ENCODE measurements at regions not wholly inside any gene's neighbourhood (a gene's known extent, or its start where the extent isn't known, plus 50 kb on each side); places are given as distances from the start of the nearest gene placed in this dataset.
A peak's percentile ranks its signal among the peaks of the same experiment; 100 is the strongest.

- H2AFZ ChIP-seq (ENCODE audit: low read length) = no peak overlapping the region
- no peaks in the 10 kb centered on the region for H3K79me2 ChIP-seq (ENCODE audit: control insufficient read depth, insufficient read depth, low read length)
- H3K27ac ChIP-seq (ENCODE audit: insufficient read depth, low read length) = no peak overlapping the region
- H3K4me3 ChIP-seq (replicated peaks in 1 of 4; ENCODE audit: control extremely low read depth in 1 of 4, insufficient read depth in 1 of 4, low read depth in 3 of 4, low read length in 4 of 4) = no peak overlapping the region
- H3K9ac ChIP-seq (ENCODE audit: insufficient read depth, low read length) = no peak overlapping the region
- no peaks in the 10 kb centered on the region for H3K4me1 ChIP-seq (ENCODE audit: control insufficient read depth, extremely low read depth, insufficient read depth, low read length)
- no peaks in the 10 kb centered on the region for H4K20me1 ChIP-seq (ENCODE audit: control insufficient read depth, extremely low read depth, insufficient read depth, low read length)
- no peak for TF ChIP-seq CTCF (conservative IDR thresholded peaks at IDR 0.05 in 1 of 2, IDR thresholded peaks at IDR 0.05 in 1 of 2; ENCODE audit: low read depth in 1 of 2, low read length in 2 of 2)
- TF ChIP-seq EZH2 (IDR thresholded peaks at IDR 0.05; ENCODE audit: low read length, missing control alignments) = no peak
- H3K9me3 ChIP-seq (ENCODE audit: control insufficient read depth, insufficient read depth, low read depth, low read length) = no peaks in the 10 kb centered on the region
- no peak overlapping the region for H3K4me2 ChIP-seq (ENCODE audit: extremely low read depth, insufficient read depth, low read length)
- no peaks in the 10 kb centered on the region for H3K36me3 ChIP-seq (ENCODE audit: control insufficient read depth, insufficient read depth, low read length)
- DNase-seq (ENCODE audit: low read depth in 2 of 2) = no peak
- peaks cover 9% of the 10 kb centered on the region for H3K27me3 ChIP-seq (ENCODE audit: control insufficient read depth, insufficient read depth, low read length)
Observed at GRCh38 chr4:153084224-153084979, 119.8 kb upstream of the TRIM2 start.

GRCh38 chr4:153084980-153085630 lies 119.1 kb upstream of the TRIM2 start:
- H3K4me3 ChIP-seq (replicated peaks in 1 of 4; ENCODE audit: control extremely low read depth in 1 of 4, insufficient read depth in 1 of 4, low read depth in 3 of 4, low read length in 4 of 4) = no peak overlapping the region
- H3K4me2 ChIP-seq (ENCODE audit: extremely low read depth, insufficient read depth, low read length) = no peak overlapping the region
- H3K36me3 ChIP-seq (ENCODE audit: control insufficient read depth, insufficient read depth, low read length) = no peaks in the 10 kb centered on the region
- no peak overlapping the region for H3K9ac ChIP-seq (ENCODE audit: insufficient read depth, low read length)
- no peaks in the 10 kb centered on the region for H3K79me2 ChIP-seq (ENCODE audit: control insufficient read depth, insufficient read depth, low read length)
- no peaks in the 10 kb centered on the region for H3K9me3 ChIP-seq (ENCODE audit: control insufficient read depth, insufficient read depth, low read depth, low read length)
- no peaks in the 10 kb centered on the region for H4K20me1 ChIP-seq (ENCODE audit: control insufficient read depth, extremely low read depth, insufficient read depth, low read length)
- no peak overlapping the region for H2AFZ ChIP-seq (ENCODE audit: low read length)
- peak; percentile 94 to 98 for TF ChIP-seq CTCF (conservative IDR thresholded peaks at IDR 0.05 in 1 of 2, IDR thresholded peaks at IDR 0.05 in 1 of 2; ENCODE audit: low read depth in 1 of 2, low read length in 2 of 2)
- no peak for TF ChIP-seq EZH2 (IDR thresholded peaks at IDR 0.05; ENCODE audit: low read length, missing control alignments)
- no peaks in the 10 kb centered on the region for H3K4me1 ChIP-seq (ENCODE audit: control insufficient read depth, extremely low read depth, insufficient read depth, low read length)
- peaks cover 14% of the 10 kb centered on the region for H3K27me3 ChIP-seq (ENCODE audit: control insufficient read depth, insufficient read depth, low read length)
- no peak overlapping the region for H3K27ac ChIP-seq (ENCODE audit: insufficient read depth, low read length)
- peak; percentile 53 to 62 for DNase-seq (ENCODE audit: low read depth in 2 of 2)

GRCh38 chr4:153087671-153088194 lies 116.5 kb upstream of the TRIM2 start:
- H3K27me3 ChIP-seq (ENCODE audit: control insufficient read depth, insufficient read depth, low read length) = peaks cover 14% of the 10 kb centered on the region
- no peaks in the 10 kb centered on the region for H3K36me3 ChIP-seq (ENCODE audit: control insufficient read depth, insufficient read depth, low read length)
- no peaks in the 10 kb centered on the region for H3K4me1 ChIP-seq (ENCODE audit: control insufficient read depth, extremely low read depth, insufficient read depth, low read length)
- H3K79me2 ChIP-seq (ENCODE audit: control insufficient read depth, insufficient read depth, low read length) = no peaks in the 10 kb centered on the region
- H3K4me2 ChIP-seq (ENCODE audit: extremely low read depth, insufficient read depth, low read length) = no peak overlapping the region
- no peak for DNase-seq (ENCODE audit: low read depth in 2 of 2)
- H3K4me3 ChIP-seq (replicated peaks in 1 of 4; ENCODE audit: control extremely low read depth in 1 of 4, insufficient read depth in 1 of 4, low read depth in 3 of 4, low read length in 4 of 4) = no peak overlapping the region
- H3K27ac ChIP-seq (ENCODE audit: insufficient read depth, low read length) = no peak overlapping the region
- no peaks in the 10 kb centered on the region for H3K9me3 ChIP-seq (ENCODE audit: control insufficient read depth, insufficient read depth, low read depth, low read length)
- no peaks in the 10 kb centered on the region for H4K20me1 ChIP-seq (ENCODE audit: control insufficient read depth, extremely low read depth, insufficient read depth, low read length)
- no peak overlapping the region for H2AFZ ChIP-seq (ENCODE audit: low read length)
- no peak for TF ChIP-seq CTCF (conservative IDR thresholded peaks at IDR 0.05 in 1 of 2, IDR thresholded peaks at IDR 0.05 in 1 of 2; ENCODE audit: low read depth in 1 of 2, low read length in 2 of 2)
- no peak for TF ChIP-seq EZH2 (IDR thresholded peaks at IDR 0.05; ENCODE audit: low read length, missing control alignments)
- H3K9ac ChIP-seq (ENCODE audit: insufficient read depth, low read length) = no peak overlapping the region
